ENCODE measurements at regions not wholly inside any gene's neighbourhood (a gene's known extent, or its start where the extent isn't known, plus 50 kb on each side); places are given as distances from the start of the nearest gene placed in this dataset.
"Not testable (repeated sequence)": the region's sequence is repeated elsewhere in the genome, so short reads cannot be mapped to it uniquely, and the experiment has no call there.

GRCh38 chr6:92504509-92504908, 914.9 kb downstream of the EPHA7 start:
- DNase-seq (ENCODE audit: low read depth) = no peak

- no peak for DNase-seq (ENCODE audit: low read depth)
Measured at GRCh38 chr6:92497281-92497680, 922.1 kb downstream of the EPHA7 start.

DNA sequence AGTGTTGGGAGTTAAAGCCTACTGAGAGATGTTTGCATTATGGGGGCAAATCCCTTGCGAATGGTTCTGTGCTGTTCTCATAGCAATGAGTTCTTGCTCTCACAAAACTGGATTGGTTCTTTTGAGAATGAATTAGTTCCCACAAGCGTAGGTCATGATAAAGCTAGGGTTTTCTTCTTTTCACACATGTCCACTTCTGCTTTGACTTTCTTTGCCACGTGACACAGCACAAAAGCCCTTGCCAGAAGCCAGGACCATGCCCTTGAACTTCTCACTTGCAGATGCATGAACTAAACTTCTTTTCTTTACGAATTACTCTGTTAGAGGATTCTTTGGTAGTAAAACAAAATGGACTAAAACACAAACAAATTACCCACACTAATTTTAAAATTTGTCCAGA, 922.8 kb downstream of the EPHA7 start:
- DNase-seq (ENCODE audit: low read depth) = no peak

- DNase-seq (ENCODE audit: low read depth) = no peak
Measured at GRCh38 chr6:92495242-92495641, 924.1 kb downstream of the EPHA7 start.

- no peak for DNase-seq (ENCODE audit: low read depth)
Measured at GRCh38 chr6:92485487-92485886, 933.9 kb downstream of the EPHA7 start.

DNA sequence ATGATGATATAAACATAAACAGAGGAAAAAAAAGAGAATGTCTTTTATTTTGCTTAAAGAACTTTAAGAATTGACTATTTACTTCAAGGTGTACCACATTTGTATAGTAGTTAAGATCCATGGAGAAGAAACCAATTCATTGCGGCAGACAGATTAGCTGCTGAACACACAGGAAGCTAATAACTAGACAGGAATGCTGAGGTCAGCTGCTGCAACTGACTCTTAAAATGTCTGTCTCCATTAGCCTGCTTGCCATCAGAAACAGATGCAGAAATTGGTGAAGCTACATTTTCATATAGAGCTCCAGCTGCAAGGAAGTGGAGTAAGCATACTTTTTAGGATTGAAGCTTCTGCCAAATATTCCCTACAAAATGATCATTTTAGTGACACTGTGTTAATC, 939.5 kb downstream of the EPHA7 start:
- peak; percentile 4 for DNase-seq (ENCODE audit: low read depth)

GRCh38 chr6:92473056-92473455, 946.3 kb downstream of the EPHA7 start:
- no peak for DNase-seq (ENCODE audit: low read depth)

- DNase-seq (ENCODE audit: low read depth) = no peak
Measured at GRCh38 chr6:92469186-92469828, 950.1 kb downstream of the EPHA7 start.

DNA sequence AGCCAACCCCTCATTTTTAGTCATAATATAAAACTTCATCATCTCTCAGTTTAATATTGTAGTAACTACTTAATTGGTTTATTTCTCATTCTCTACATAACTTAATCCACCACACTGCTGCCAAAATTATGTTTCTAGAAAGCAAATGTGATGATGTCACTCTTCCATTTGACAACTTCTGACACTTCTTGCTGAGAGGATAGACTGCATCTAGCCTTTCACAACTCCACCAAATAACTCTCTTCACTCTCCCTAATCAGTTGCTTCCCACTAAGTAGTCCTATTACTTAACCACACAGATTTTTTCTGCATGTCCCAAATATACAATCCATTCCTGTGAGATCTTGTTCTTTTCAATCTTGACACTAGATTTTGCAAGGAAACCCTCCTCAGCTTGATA, 951.3 kb downstream of the EPHA7 start:
- no peak for DNase-seq (ENCODE audit: low read depth)

GRCh38 chr6:92460133-92460532, 959.2 kb downstream of the EPHA7 start:
- DNase-seq (ENCODE audit: low read depth) = no peak

DNA sequence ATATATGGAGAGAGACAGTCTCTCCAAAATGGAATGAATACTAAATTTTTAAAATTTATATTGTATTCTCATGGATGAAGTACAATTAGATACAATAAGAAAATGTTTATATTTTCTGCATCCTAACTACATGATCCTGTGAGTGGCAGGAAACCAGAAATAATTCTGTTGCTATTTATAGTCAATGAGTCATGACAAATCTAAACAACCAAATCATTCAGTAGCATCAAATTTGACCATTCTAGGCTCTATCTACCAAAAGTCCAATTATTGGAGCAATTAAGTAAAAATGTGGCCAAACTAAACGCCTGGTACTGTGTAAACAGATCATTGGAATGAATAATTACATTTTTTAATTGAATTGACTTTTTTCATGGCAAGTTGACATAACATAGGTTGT, 959.8 kb downstream of the EPHA7 start:
- no peak for DNase-seq (ENCODE audit: low read depth)

DNA sequence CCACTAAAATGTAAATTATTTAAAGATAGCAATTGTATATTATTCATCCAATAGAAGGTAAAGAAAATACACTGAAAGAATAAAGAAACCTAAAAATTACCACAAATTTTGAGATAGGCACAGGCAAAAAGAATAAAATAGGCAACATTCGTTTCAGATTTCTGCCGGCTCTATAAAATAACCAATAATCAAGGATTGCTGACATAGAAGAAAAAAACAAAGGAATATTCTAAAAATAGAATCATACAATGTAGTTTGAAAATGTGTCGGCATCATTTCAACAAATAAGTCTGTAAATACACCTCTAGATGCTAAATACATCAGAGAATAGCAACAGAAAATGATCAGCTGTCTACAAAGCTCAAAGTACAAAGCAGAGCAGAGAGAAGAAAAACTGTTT, 973.3 kb downstream of the EPHA7 start:
- no peak for DNase-seq (ENCODE audit: low read depth)

DNA sequence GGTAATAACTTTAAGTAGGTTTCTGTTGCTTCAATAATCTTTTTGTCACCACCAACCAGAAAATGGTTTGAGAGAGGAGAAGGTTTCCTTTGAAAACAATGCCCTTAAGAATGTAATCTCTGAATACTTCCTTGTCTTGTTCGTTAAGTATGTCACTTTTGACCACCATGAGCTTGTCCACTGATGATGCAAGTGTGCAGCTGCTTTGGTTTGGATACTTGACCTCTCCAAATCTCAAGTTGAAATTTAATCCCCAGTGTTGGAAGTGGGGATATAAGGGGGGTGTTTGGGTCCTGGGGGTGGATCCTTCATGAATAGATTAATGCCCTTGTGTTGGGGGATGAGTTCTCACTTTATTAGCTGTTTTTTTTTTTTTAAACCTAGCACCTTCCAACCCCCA, 985.4 kb downstream of the EPHA7 start:
- DNase-seq (ENCODE audit: low read depth) = no peak

- no peak for DNase-seq (ENCODE audit: low read depth)
Measured at GRCh38 chr6:92431502-92431901, 987.9 kb downstream of the EPHA7 start.

GRCh38 chr6:92428448-92428847, 990.9 kb downstream of the EPHA7 start:
- no peak for DNase-seq (ENCODE audit: low read depth)

DNA sequence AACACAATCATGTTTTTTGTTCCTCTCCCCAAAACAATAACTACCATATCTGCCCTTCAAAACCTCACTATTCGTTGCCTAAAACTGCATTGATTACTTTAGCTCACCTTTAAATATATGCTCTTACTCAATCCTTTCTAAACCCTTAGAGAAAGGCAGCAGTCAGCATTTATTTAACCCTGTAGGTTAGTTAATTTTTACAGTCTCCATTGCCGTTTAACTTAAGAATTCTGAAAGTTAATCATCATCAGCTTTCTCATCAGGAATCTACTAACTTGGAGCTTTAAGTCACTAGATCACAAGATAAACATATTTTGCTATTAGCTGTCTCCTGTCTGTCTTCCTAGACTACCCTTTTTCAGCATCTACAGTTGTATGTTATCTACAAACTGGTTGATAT, 991.9 kb downstream of the EPHA7 start:
- no peak for DNase-seq (ENCODE audit: low read depth)

DNA sequence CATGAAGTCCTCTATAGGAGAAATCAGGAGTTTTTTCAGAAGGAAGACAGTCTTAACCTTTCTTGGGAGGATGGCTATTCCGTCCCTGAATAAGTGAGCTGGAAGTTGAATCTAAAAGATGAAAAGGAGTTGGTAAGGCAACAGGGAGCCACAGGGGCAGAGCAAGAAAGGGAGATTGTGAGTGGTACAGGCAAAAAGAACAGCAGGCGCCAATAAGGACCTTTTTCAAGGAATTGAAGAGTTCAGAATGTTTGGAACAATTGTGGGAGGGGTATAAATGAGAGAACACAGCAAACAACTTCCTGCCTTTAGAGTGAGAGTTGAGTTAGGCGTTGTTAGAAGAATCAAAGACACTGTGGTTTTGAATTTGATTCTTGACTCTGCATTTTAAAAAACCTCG, 1003.7 kb downstream of the EPHA7 start:
- no peak for DNase-seq (ENCODE audit: low read depth)

DNA sequence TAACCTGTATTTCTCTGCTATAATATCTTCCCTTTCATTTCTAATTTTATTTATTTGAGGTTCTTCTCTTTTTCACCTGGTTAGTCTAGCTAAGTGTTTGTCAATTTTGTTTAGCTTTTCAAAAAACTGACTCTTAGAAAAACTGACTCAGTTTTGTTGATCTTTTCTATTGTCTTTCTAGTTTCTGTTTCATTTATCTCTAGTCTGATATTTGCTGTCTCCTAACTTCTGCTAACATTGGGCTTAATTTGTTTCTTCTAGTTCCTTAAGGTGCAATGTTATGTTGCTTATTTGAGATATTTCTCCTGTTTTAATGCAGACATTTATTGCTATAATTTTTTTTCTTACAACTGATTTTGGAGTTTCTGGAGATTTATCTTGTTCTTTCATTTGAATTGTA, 1011.0 kb downstream of the EPHA7 start:
- no peak for DNase-seq (ENCODE audit: low read depth)

GRCh38 chr6:92404281-92404680, 1015.1 kb downstream of the EPHA7 start:
- DNase-seq (ENCODE audit: low read depth) = peak; percentile 15

DNA sequence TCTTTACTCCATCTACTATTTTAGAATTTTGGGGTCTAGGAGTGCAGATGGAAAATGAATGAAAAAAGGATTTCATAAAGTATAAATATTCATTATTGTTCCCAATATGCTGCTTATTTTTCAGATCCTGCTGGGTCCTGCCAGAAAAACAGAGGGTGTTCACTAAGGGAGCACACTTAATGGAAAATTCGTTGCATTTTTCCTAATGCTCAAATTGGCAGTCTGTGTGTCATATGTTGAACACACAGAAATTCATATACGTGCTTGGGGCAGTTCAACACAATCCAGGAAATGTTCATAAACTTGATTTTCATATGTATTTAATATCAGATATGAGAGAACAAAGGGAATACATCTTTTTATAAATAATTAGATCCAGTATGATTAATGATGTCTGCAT, 1019.4 kb downstream of the EPHA7 start:
- no peak for DNase-seq (ENCODE audit: low read depth)

DNA sequence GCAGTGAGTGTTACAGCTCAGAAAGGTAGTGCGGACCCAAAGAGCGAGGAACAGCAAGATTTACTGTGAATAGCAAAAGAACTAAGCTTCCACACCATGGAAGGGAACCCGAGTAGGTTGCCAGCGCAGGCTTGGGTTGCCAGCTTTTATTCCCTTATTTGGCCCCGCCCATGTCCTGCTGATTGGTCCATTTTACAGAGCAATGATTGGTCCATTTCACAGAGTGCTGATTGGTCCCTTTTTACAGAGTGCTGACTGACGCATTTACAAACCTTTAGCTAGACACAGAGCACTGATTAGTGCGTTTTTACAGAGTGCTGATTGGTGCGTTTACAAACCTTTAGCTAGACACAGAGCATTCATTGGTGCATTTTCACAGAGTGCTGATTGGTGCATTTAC, 1030.7 kb downstream of the EPHA7 start:
- DNase-seq (ENCODE audit: low read depth) = not testable (repeated sequence)

DNA sequence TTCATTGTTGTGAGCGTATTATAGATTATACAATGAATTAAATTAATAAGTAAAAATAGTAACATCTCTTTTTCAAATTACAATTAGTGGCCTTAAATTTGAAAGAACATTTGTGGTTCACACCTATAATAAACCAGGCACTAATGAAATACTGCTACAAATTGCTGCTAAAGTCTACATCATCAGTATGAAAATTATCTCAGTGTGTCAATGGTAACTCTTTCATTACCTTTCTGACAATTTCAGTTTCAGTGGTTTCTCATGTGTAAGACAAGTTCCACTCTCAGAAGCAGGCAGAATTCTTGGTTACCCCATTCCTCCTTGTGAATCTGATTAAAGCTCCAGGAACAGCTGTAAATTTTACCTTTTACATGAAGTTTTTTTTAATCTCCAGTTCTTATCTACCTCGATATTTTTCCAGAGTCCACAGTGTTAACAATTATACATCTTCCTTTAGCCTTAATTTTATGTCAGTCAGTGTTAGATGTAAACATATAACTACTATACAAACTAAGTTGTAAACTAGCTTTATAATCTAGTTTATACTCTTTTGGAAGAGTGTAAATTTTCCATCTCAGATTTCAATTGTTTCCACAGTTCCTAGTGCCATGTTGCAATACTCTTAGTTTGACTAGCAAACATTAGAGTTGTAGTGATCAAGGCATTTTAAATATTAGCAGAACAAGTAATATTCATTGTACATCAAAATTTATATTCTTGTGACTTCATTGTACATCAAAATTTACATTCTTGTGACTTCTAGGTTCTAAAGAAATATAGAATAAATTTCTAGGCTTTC, 1038.4 kb downstream of the EPHA7 start:
- no peak for DNase-seq (ENCODE audit: low read depth)

- no peak for DNase-seq (ENCODE audit: low read depth)
Measured at GRCh38 chr6:92377137-92377536, 1042.2 kb downstream of the EPHA7 start.

DNA sequence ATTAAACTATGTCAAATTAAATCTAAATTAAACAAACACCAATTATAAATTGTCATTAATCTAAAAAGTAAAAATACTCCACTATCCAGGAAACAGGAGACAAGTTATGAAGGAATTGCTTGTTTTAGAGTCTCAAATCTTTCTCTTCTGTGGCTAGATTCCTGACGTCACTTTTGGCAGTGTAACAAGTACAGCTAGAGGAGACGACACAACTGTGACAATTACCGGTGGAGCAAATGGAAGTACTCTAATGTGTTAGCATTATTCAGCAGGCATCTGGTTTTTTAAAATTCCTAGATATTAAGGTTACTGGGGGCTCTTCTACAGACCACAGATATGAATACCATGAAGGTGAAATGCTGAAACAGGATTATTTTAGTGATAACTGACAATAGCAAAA, 1042.7 kb downstream of the EPHA7 start:
- no peak for DNase-seq (ENCODE audit: low read depth)

All from HS-5 (cell line).